Nephron (organoid): ENCODE measurements at regions not wholly inside any gene's neighbourhood (a gene's known extent, or its start where the extent isn't known, plus 50 kb on each side); places are given as distances from the start of the nearest gene placed in this dataset.
A peak's percentile ranks its signal among the peaks of the same experiment; 100 is the strongest.

Source experiments
- H3K27ac Mint-ChIP-seq, 3 experiments: 2 replicates each; pipeline ENCODE4 v1.8.0; 2020; ENCODE audit warnings: mixed read lengths in 3 of 3, mild to moderate bottlenecking in 2 of 3, moderate library complexity in 1 of 3
- H3K27me3 Mint-ChIP-seq: 2 replicates; pipeline ENCODE4 v1.8.0; 2021; ENCODE audit warnings: low read depth, mild to moderate bottlenecking, moderate library complexity, mixed read lengths
- H3K36me3 Mint-ChIP-seq: 2 replicates; pipeline ENCODE4 v1.8.0; 2020; ENCODE audit warnings: low read depth, mixed read lengths
- H3K4me1 Mint-ChIP-seq: 2 replicates; pipeline ENCODE4 v1.8.0; 2020; ENCODE audit warnings: mixed read lengths
- H3K4me3 Mint-ChIP-seq, 3 experiments: 2 replicates each; pipeline ENCODE4 v1.8.0; 2020; ENCODE audit warnings: mild to moderate bottlenecking in 3 of 3, mixed read lengths in 3 of 3, moderate library complexity in 2 of 3
- H3K9me3 Mint-ChIP-seq: 2 replicates; pipeline ENCODE4 v1.8.0; 2020; ENCODE audit warnings: mixed read lengths
- TF ChIP-seq, protein P1 (sequence below), 3 experiments: fragments of 200-600 bp; sonication (generic); IDR thresholded peaks; one replicate each; pipeline ENCODE4 v1.5.0; 2021; ENCODE audit warnings: antibody characterized with exemption in 3 of 3; ENCODE audit not compliant: unreplicated experiment in 3 of 3

DNA sequence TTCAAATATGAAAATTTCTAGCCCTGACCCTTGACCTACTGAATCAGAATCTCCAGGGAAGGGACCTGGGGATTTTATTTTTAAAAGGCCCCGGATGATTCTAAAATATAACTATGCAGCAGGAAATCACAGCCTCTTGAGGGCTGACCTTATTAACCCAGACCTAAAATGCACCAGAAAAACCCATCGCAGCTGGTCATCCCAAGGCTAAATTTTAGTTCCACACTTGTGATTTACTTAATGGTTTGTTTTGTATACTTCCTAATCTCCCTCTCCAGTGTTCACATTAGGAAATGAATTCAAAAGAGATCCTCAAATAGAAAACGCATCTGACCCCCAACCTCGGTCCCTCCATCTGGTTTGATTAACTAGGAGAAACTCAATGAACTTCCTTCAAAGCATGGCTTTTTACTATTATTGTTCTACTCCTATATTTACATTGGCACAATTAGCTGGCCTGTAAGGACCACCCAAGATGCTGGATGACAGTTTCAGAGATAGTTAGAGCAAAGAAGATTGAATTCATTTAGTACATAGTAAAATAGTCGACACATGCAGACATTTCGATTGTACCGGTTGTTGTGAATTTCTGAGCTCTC is 147.8 kb upstream of the MED14 start:
- no peak overlapping the region for H3K4me3 Mint-ChIP-seq
- peak overlapping the region in 2 of 3 experiments; percentile 3 to 6 for H3K27ac Mint-ChIP-seq
- no peaks in the 10 kb centered on the region for H3K27me3 Mint-ChIP-seq
- peaks cover 5% of the 10 kb centered on the region for H3K4me1 Mint-ChIP-seq
- no peaks in the 10 kb centered on the region for H3K36me3 Mint-ChIP-seq
- TF ChIP-seq, protein P1, sequence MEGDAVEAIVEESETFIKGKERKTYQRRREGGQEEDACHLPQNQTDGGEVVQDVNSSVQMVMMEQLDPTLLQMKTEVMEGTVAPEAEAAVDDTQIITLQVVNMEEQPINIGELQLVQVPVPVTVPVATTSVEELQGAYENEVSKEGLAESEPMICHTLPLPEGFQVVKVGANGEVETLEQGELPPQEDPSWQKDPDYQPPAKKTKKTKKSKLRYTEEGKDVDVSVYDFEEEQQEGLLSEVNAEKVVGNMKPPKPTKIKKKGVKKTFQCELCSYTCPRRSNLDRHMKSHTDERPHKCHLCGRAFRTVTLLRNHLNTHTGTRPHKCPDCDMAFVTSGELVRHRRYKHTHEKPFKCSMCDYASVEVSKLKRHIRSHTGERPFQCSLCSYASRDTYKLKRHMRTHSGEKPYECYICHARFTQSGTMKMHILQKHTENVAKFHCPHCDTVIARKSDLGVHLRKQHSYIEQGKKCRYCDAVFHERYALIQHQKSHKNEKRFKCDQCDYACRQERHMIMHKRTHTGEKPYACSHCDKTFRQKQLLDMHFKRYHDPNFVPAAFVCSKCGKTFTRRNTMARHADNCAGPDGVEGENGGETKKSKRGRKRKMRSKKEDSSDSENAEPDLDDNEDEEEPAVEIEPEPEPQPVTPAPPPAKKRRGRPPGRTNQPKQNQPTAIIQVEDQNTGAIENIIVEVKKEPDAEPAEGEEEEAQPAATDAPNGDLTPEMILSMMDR (IDR thresholded peaks at IDR 0.05; ENCODE audit: unreplicated experiment in 3 of 3): no peak
- peaks cover 14% of the 10 kb centered on the region for H3K9me3 Mint-ChIP-seq

- Mint-ChIP-seq H3K4me1 (no peaks in the 10 kb centered on the region), H3K4me3 (no peak overlapping the region), H3K36me3 (no peaks in the 10 kb centered on the region), H3K27me3 (no peaks in the 10 kb centered on the region), H3K27ac (no peak overlapping the region), H3K9me3 (peaks cover 12% of the 10 kb centered on the region)
- TF ChIP-seq, protein P1 (IDR thresholded peaks at IDR 0.05; ENCODE audit: unreplicated experiment in 3 of 3): no peak
Observed at GRCh38 chrX:40885989-40886388, 150.6 kb upstream of the MED14 start.

- Mint-ChIP-seq H3K27ac (no peak overlapping the region), H3K27me3 (no peaks in the 10 kb centered on the region), H3K4me1 (no peaks in the 10 kb centered on the region), H3K4me3 (no peak overlapping the region), H3K9me3 (peaks cover 17% of the 10 kb centered on the region), H3K36me3 (no peaks in the 10 kb centered on the region)
- TF ChIP-seq, protein P1 (IDR thresholded peaks at IDR 0.05; ENCODE audit: unreplicated experiment in 3 of 3): no peak
Observed at GRCh38 chrX:40887476-40887875, 152.1 kb upstream of the MED14 start.

DNA sequence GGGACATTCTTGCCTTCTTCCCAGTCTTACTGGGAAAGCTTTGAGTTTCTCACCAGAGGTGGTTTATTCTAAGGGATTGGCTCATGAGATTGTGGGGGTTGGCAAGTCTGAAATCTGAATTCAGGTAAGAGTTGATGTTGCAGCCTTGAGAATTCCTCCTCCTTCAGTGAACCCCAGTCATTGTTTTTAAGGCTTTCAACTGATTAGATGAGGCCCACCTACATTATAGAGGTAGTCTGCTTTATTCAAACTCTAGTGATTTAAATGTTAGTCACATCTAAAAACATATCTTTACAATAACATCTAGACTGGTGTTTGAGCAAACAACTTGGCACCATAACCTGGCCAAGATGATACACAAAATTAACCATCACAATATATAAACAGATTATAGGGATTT is 156.5 kb upstream of the MED14 start:
- Mint-ChIP-seq H3K4me3 (no peak overlapping the region), H3K4me1 (no peaks in the 10 kb centered on the region), H3K9me3 (peaks cover 15% of the 10 kb centered on the region), H3K27me3 (peaks cover 4% of the 10 kb centered on the region), H3K36me3 (no peaks in the 10 kb centered on the region), H3K27ac (no peak overlapping the region)
- TF ChIP-seq, protein P1 (IDR thresholded peaks at IDR 0.05; ENCODE audit: unreplicated experiment in 3 of 3): no peak

GRCh38 chrX:40893251-40893910 is 158.0 kb upstream of the MED14 start:
- Mint-ChIP-seq H3K9me3 (peaks cover 16% of the 10 kb centered on the region), H3K4me1 (peaks cover 7% of the 10 kb centered on the region), H3K4me3 (no peak overlapping the region), H3K27ac (no peak overlapping the region), H3K27me3 (peaks cover 4% of the 10 kb centered on the region), H3K36me3 (no peaks in the 10 kb centered on the region)
- TF ChIP-seq, protein P1 (IDR thresholded peaks at IDR 0.05; ENCODE audit: unreplicated experiment in 3 of 3): no peak

DNA sequence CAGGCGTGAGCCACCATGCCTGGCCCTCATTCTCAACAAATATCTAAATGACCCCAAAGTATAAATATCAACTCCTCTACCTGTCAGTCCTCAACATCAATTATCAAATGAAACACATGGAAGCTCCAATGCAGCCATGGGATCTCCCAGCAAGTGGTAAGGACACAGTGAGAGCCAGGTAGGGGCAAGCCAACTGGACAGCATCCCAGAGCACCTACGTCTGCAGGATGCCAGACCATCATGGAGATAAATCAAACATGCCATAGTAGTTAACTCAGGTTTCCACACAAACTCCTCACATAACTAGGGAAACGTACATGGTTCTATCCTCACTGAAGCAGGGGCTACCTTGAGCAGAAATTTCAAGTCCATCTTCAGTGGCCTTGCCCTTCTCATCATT is 159.9 kb upstream of the MED14 start:
- peaks cover 16% of the 10 kb centered on the region for H3K9me3 Mint-ChIP-seq
- TF ChIP-seq, protein P1 (IDR thresholded peaks at IDR 0.05; ENCODE audit: unreplicated experiment in 3 of 3): no peak
- H3K27me3 Mint-ChIP-seq: peaks cover 4% of the 10 kb centered on the region
- no peaks in the 10 kb centered on the region for H3K36me3 Mint-ChIP-seq
- H3K27ac Mint-ChIP-seq: no peak overlapping the region
- peaks cover 7% of the 10 kb centered on the region for H3K4me1 Mint-ChIP-seq
- H3K4me3 Mint-ChIP-seq: no peak overlapping the region
